Lower leg skin (tissue), 4 donors: ENCODE measurements at regions not wholly inside any gene's neighbourhood (a gene's known extent, or its start where the extent isn't known, plus 50 kb on each side); places are given as distances from the start of the nearest gene placed in this dataset.

Source experiments
- DNase-seq, 2 donors: peaks; one replicate each; pipeline ENCODE4 v3.0.0-alpha.2; 2019; ENCODE audit warnings: low spot score in 2 of 2
- H3K4me3 ChIP-seq: fragments of 200-600 bp; sonication (generic); 2 replicates; pipeline ENCODE4 v1.5.1; 2017; ENCODE audit warnings: mild to moderate bottlenecking, low read depth; ENCODE audit not compliant: poor library complexity, severe bottlenecking
- CTCF ChIP-seq, 3 donors: fragments of 450-650 bp; IDR thresholded peaks; one replicate each; pipeline ENCODE4 v1.5.1; 2016; ENCODE audit warnings: antibody characterized with exemption in 3 of 3, mild to moderate bottlenecking in 3 of 3, moderate library complexity in 2 of 3
- POLR2A ChIP-seq, 2 donors: fragments of 450-650 bp; IDR thresholded peaks; one replicate each; pipeline ENCODE4 v1.6.1; 2016 to 2017; ENCODE audit warnings: antibody characterized with exemption in 2 of 2, mild to moderate bottlenecking in 1 of 2, moderate library complexity in 1 of 2
- WGBS, 2 donors: methylation state at CpG; one replicate each; pipeline ENCODE4 v1.1.5; 2018; 5-methylcytosine and 5-hydroxymethylcytosine counted together
- intact Hi-C: fragments of 100-400 bp; cut with DNase I; formaldehyde crosslinking; loops from one replicate; pipeline ENCODE4 v1.15.0; 2023; ENCODE audit warnings: low total_unique reads

- intact Hi-C loops = no loop called here
- H3K4me3 ChIP-seq = no peak overlapping the region
- 71 to 95% methylated on average over 5 of the region's 5 CpGs for WGBS, 2 donors
- no peak for DNase-seq
- no peak for TF ChIP-seq POLR2A (IDR thresholded peaks at IDR 0.05)
- TF ChIP-seq CTCF (IDR thresholded peaks at IDR 0.05) = no peak
Measured at GRCh38 chr16:6692874-6693273, 639.8 kb upstream of the RBFOX1 start.

- intact Hi-C loops = no loop called here
- 51 to 55% methylated on average over 4 of the region's 4 CpGs for WGBS, 2 donors
- H3K4me3 ChIP-seq = no peak overlapping the region
- TF ChIP-seq CTCF (IDR thresholded peaks at IDR 0.05) = no peak
- no peak for TF ChIP-seq POLR2A (IDR thresholded peaks at IDR 0.05)
- DNase-seq = no peak
Measured at GRCh38 chr16:6690741-6691140, 641.9 kb upstream of the RBFOX1 start.

- no peak overlapping the region for H3K4me3 ChIP-seq
- 56 to 72% methylated on average over 5 of the region's 5 CpGs for WGBS, 2 donors
- no peak for DNase-seq
- no peak for TF ChIP-seq POLR2A (IDR thresholded peaks at IDR 0.05)
- no peak for TF ChIP-seq CTCF (IDR thresholded peaks at IDR 0.05)
- intact Hi-C loops = no loop called here
Measured at GRCh38 chr16:6689643-6690042, 643.0 kb upstream of the RBFOX1 start.

GRCh38 chr16:6687593-6687992, 645.1 kb upstream of the RBFOX1 start:
- WGBS, 2 donors = 92 to 96% methylated on average over 3 of the region's 3 CpGs
- H3K4me3 ChIP-seq = no peak overlapping the region
- TF ChIP-seq POLR2A (IDR thresholded peaks at IDR 0.05) = no peak
- no peak for TF ChIP-seq CTCF (IDR thresholded peaks at IDR 0.05)
- intact Hi-C loops = no loop called here
- no peak for DNase-seq

DNA sequence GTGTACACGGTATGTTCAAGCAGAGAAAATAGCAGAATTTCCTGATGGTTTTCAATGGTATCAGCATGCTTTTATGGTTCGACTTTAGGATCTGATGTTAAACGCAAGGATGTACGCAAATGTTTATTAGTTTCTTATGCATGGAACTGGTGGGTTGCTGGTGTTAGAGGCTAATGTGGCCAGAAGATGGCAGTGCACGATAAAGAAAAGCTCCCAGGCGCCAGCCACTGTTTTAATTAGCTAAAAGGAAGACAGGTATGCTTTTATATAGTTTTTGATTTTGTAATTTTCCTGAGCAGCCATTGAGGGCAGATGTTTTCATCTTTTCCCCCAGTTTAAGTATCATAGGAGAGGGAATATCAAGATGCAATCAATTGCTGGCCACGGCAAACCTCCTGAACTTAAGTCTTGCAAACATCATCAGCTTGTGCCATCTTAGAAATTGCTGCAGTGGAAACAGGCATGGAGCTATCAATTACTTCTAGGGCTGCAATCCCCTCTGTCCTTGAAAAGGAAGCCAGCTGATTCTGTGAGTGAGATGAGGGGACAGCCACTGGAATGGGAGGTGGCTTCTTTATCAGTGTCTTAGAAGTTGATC, 648.5 kb upstream of the RBFOX1 start:
- DNase-seq = no peak
- TF ChIP-seq CTCF (IDR thresholded peaks at IDR 0.05) (no peak), POLR2A (IDR thresholded peaks at IDR 0.05) (no peak)
- intact Hi-C loops = no loop called here
- 8 to 9% methylated on average over 7 of the region's 7 CpGs for WGBS, 2 donors
- H3K4me3 ChIP-seq = no peak overlapping the region

DNA sequence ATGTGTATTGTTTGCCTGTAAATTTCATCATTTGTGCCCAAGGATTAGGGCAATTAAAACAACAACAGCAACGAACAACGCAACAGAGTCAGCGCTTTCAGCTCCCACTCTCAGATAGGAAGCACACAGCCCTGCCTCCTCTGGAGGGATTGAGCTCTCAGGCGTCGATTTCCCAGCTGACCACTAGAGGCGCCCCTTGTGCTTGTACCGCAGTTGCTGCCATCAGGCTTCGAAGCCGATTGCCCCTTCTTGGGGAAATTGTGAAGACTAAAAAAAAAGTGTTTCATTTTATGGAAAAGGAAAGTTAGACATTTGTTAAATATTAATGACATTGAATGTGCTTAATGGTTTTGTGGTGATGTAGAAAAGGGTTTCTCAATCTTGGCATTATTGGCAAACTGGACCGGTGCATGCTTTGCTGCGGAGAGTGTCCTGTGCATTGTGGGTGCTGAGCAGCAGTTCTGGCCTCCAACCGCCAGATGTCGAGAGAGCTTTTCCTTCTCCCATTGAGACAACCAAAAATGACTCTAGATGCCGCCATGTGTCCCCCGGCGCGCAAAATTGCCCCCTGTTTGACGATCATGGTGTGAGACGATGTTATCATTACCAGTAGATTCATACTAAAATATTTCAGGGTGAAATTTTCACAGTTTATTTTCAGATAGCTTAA, 650.4 kb upstream of the RBFOX1 start:
- WGBS, 2 donors = 41 to 53% methylated on average over 19 of the region's 19 CpGs
- intact Hi-C loops = no loop called here
- TF ChIP-seq CTCF (IDR thresholded peaks at IDR 0.05) = no peak
- no peak for TF ChIP-seq POLR2A (IDR thresholded peaks at IDR 0.05)
- H3K4me3 ChIP-seq = no peak overlapping the region
- peak; percentile 16 to 76 for DNase-seq
